ENCODE measurements at regions not wholly inside any gene's neighbourhood (a gene's known extent, or its start where the extent isn't known, plus 50 kb on each side); places are given as distances from the start of the nearest gene placed in this dataset.
"Not testable (repeated sequence)": the region's sequence is repeated elsewhere in the genome, so short reads cannot be mapped to it uniquely, and the experiment has no call there.

- no peak overlapping the region for H3K27ac ChIP-seq (ENCODE audit: low read length)
These were observed 179.7 kb upstream of the NDN start for GRCh38 chr15:23866832-23867231.

DNA sequence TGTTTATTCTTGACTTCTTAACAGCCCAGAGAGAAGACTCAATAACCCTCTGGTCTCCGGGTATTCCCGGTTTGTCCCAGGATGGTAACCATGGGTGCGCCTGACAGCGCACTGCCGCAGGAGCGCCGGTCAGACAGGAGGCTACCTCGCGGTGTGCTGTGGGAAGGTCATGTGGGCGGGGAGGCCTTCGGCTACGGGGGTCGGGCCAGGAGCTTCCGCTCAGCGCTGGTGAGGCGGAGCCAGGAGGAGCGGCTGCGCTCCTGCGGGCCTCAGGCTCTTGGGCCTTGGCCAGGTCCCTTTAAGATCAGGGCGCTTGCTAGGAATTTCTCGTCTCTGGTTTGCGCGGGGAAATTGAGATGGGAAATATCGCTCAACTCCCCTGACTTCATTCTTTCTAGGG is 182.3 kb upstream of the NDN start:
- Histone ChIP-seq H3K9me3 (ENCODE audit: control insufficient read depth, insufficient read depth, low read length) (no peaks in the 10 kb centered on the region), H3K27me3 (ENCODE audit: control insufficient read depth, insufficient read depth, low read length) (no peaks in the 10 kb centered on the region), H3K27ac (ENCODE audit: low read length) (no peak overlapping the region), H3K36me3 (ENCODE audit: control insufficient read depth, insufficient read depth, low read length) (no peaks in the 10 kb centered on the region), H3K4me1 (ENCODE audit: control insufficient read depth, insufficient read depth, low read length) (no peaks in the 10 kb centered on the region), H3K4me3 (ENCODE audit: low read length) (no peak overlapping the region)
- Mint-ChIP-seq H3K4me3 (no peak overlapping the region), H3K27ac (no peak overlapping the region), H3K27me3 (ENCODE audit: low read depth in 2 of 2) (peaks cover 0 to 2% of the 10 kb centered on the region in 2 donors), H3K9me3 (peaks cover 4 to 6% of the 10 kb centered on the region in 2 donors), H3K4me1 (no peaks in the 10 kb centered on the region), H3K36me3 (peaks cover 1% of the 10 kb centered on the region)
- TF ChIP-seq, protein P1, sequence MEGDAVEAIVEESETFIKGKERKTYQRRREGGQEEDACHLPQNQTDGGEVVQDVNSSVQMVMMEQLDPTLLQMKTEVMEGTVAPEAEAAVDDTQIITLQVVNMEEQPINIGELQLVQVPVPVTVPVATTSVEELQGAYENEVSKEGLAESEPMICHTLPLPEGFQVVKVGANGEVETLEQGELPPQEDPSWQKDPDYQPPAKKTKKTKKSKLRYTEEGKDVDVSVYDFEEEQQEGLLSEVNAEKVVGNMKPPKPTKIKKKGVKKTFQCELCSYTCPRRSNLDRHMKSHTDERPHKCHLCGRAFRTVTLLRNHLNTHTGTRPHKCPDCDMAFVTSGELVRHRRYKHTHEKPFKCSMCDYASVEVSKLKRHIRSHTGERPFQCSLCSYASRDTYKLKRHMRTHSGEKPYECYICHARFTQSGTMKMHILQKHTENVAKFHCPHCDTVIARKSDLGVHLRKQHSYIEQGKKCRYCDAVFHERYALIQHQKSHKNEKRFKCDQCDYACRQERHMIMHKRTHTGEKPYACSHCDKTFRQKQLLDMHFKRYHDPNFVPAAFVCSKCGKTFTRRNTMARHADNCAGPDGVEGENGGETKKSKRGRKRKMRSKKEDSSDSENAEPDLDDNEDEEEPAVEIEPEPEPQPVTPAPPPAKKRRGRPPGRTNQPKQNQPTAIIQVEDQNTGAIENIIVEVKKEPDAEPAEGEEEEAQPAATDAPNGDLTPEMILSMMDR (IDR thresholded peaks at IDR 0.05): no peak
- intact Hi-C loops (cut with micrococcal nuclease): no loop called here
- WGBS (ENCODE audit: insufficient coverage): 28% methylated on average over 24 of the region's 24 CpGs
- no peak for ATAC-seq
- DNase-seq: no peak

More at GRCh38 chr15:23866832-23867231, 179.7 kb upstream of the NDN start:
- no peak overlapping the region for H3K27ac Mint-ChIP-seq
- no peak overlapping the region for H3K4me3 Mint-ChIP-seq
- H3K9me3 Mint-ChIP-seq: peaks cover 4 to 6% of the 10 kb centered on the region in 2 donors
- Histone ChIP-seq H3K9me3 (ENCODE audit: control insufficient read depth, insufficient read depth, low read length) (no peaks in the 10 kb centered on the region), H3K4me3 (ENCODE audit: low read length) (no peak overlapping the region), H3K36me3 (ENCODE audit: control insufficient read depth, insufficient read depth, low read length) (no peaks in the 10 kb centered on the region), H3K4me1 (ENCODE audit: control insufficient read depth, insufficient read depth, low read length) (no peaks in the 10 kb centered on the region), H3K27me3 (ENCODE audit: control insufficient read depth, insufficient read depth, low read length) (no peaks in the 10 kb centered on the region)
- DNase-seq: no peak
- H3K4me1 Mint-ChIP-seq: no peaks in the 10 kb centered on the region
- WGBS (ENCODE audit: insufficient coverage): 41% methylated on average over 5 of the region's 6 CpGs
- no peak for ATAC-seq
- TF ChIP-seq, protein P1 (IDR thresholded peaks at IDR 0.05): no peak
- intact Hi-C loops (cut with micrococcal nuclease): no loop called here
- no peaks in the 10 kb centered on the region for H3K36me3 Mint-ChIP-seq
- peaks cover 0 to 2% of the 10 kb centered on the region in 2 donors for H3K27me3 Mint-ChIP-seq (ENCODE audit: low read depth in 2 of 2)

- H3K36me3 Mint-ChIP-seq; H3K4me1 Mint-ChIP-seq; H3K27ac Mint-ChIP-seq; H3K4me3 Mint-ChIP-seq; H3K36me3 ChIP-seq (ENCODE audit: control insufficient read depth, insufficient read depth, low read length); H3K27me3 ChIP-seq (ENCODE audit: control insufficient read depth, insufficient read depth, low read length); intact Hi-C loops (cut with micrococcal nuclease); H3K4me3 ChIP-seq (ENCODE audit: low read length); DNase-seq; H3K9me3 ChIP-seq (ENCODE audit: control insufficient read depth, insufficient read depth, low read length); H3K27me3 Mint-ChIP-seq (ENCODE audit: low read depth in 2 of 2); H3K4me1 ChIP-seq (ENCODE audit: control insufficient read depth, insufficient read depth, low read length); ATAC-seq; H3K27ac ChIP-seq (ENCODE audit: low read length): not testable (repeated sequence)
- H3K9me3 Mint-ChIP-seq: peaks cover 6 to 10% of the 10 kb centered on the region in 2 donors
- WGBS (ENCODE audit: insufficient coverage): 61% methylated on average over 8 of the region's 8 CpGs
These were observed 186.5 kb upstream of the NDN start for GRCh38 chr15:23873613-23874012.

DNA sequence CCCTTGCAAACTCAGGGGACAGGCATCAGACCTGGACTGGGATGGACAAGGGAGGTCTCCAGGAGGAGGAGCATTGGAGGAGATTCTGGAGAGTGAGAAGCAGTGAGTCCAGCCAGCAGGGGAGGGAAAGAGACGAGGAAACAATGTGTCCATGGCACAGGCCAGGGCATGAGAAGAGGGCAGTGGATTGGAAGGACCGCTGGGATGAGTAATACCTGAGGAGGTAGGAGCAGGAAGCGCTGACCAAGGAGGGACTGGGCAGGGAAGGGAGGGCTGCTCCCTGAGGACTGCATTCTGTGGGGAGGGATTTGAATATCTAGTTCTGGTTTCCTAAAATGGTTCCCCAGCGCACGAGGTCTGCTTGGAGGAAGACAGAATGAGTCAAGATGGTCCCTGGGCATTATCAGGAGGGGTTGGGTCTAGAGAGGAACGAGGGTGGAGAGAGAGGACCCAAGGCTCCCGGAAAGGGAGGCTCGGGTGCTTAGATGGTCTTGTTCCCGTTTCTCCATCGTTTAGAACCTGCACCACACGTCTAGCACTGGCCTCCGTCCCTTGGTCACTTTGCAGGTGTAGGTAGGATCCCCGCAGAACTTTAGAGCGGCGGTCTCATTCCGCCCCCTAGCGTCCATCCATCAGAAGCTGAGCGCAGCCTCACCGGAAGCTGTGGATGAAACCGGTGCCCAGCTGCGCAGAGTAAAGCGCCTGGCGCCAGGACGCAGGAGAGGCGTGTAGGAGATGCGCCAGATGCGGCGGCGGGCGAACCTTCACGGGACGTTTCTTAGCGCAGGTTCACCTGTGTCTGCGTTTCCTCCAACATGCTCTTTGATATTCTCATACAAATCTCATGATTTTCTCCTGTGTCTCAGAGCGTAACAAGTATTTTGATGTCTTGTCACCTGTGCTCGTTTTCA is 190.7 kb upstream of the NDN start:
- DNase-seq: no peak
- no peak overlapping the region for H3K27ac Mint-ChIP-seq
- Histone ChIP-seq H3K4me3 (ENCODE audit: low read length) (no peak overlapping the region), H3K9me3 (ENCODE audit: control insufficient read depth, insufficient read depth, low read length) (no peaks in the 10 kb centered on the region), H3K27me3 (ENCODE audit: control insufficient read depth, insufficient read depth, low read length) (no peaks in the 10 kb centered on the region), H3K4me1 (ENCODE audit: control insufficient read depth, insufficient read depth, low read length) (no peaks in the 10 kb centered on the region), H3K36me3 (ENCODE audit: control insufficient read depth, insufficient read depth, low read length) (no peaks in the 10 kb centered on the region), H3K27ac (ENCODE audit: low read length) (no peak overlapping the region)
- H3K4me1 Mint-ChIP-seq: no peaks in the 10 kb centered on the region
- intact Hi-C loops (cut with micrococcal nuclease): no loop called here
- TF ChIP-seq, protein P1 (IDR thresholded peaks at IDR 0.05): no peak
- ATAC-seq: no peak
- no peak overlapping the region for H3K4me3 Mint-ChIP-seq
- no peaks in the 10 kb centered on the region for H3K27me3 Mint-ChIP-seq (ENCODE audit: low read depth in 2 of 2)
- peaks cover 6% of the 10 kb centered on the region for H3K36me3 Mint-ChIP-seq
- peaks cover 4 to 10% of the 10 kb centered on the region in 2 donors for H3K9me3 Mint-ChIP-seq
- WGBS (ENCODE audit: insufficient coverage): 31% methylated on average over 35 of the region's 36 CpGs
